ENCODE measurements at regions not wholly inside any gene's neighbourhood (a gene's known extent, or its start where the extent isn't known, plus 50 kb on each side); places are given as distances from the start of the nearest gene placed in this dataset.

- ATAC-seq: no peak
- H3K4me3 Mint-ChIP-seq: no peak overlapping the region
- no peak for TF ChIP-seq CTCF (IDR thresholded peaks at IDR 0.05)
- ChIA-PET CTCF (no interaction called here), POLR2A (no interaction called here)
- peaks cover 2% of the 10 kb centered on the region for H3K27me3 Mint-ChIP-seq
- intact Hi-C loops (cut with micrococcal nuclease): no loop called here
- no peaks in the 10 kb centered on the region for H3K36me3 Mint-ChIP-seq (ENCODE audit: low read depth)
- H3K27ac Mint-ChIP-seq: no peak overlapping the region
- H3K9me3 Mint-ChIP-seq: peaks cover 11% of the 10 kb centered on the region
- DNase-seq: no peak
- H3K4me1 Mint-ChIP-seq (ENCODE audit: low read depth): no peaks in the 10 kb centered on the region
These were observed 364.9 kb downstream of the ICE1 start for GRCh38 chr5:5787373-5787772.

- Mint-ChIP-seq H3K4me3 (no peak overlapping the region), H3K27ac (no peak overlapping the region), H3K36me3 (ENCODE audit: low read depth) (no peaks in the 10 kb centered on the region), H3K4me1 (ENCODE audit: low read depth) (no peaks in the 10 kb centered on the region), H3K27me3 (no peaks in the 10 kb centered on the region), H3K9me3 (peaks cover 11% of the 10 kb centered on the region)
- CTCF ChIA-PET: no interaction called here
- ATAC-seq (no peak), DNase-seq (no peak)
- POLR2A ChIA-PET: no interaction called here
- no peak for TF ChIP-seq CTCF (IDR thresholded peaks at IDR 0.05)
- intact Hi-C loops (cut with micrococcal nuclease): no loop called here
These were observed 361.6 kb downstream of the ICE1 start for GRCh38 chr5:5784101-5784500.

GRCh38 chr5:5783021-5783420, 360.5 kb downstream of the ICE1 start:
- intact Hi-C loops (cut with micrococcal nuclease): no loop called here
- Mint-ChIP-seq H3K4me3 (no peak overlapping the region), H3K27ac (no peak overlapping the region), H3K9me3 (peaks cover 11% of the 10 kb centered on the region), H3K36me3 (ENCODE audit: low read depth) (no peaks in the 10 kb centered on the region), H3K27me3 (no peaks in the 10 kb centered on the region), H3K4me1 (ENCODE audit: low read depth) (no peaks in the 10 kb centered on the region)
- TF ChIP-seq CTCF (IDR thresholded peaks at IDR 0.05): no peak
- ChIA-PET POLR2A (no interaction called here), CTCF (no interaction called here)
- DNase-seq (no peak), ATAC-seq (no peak)

- no peak for TF ChIP-seq CTCF (IDR thresholded peaks at IDR 0.05)
- Mint-ChIP-seq H3K27me3 (no peaks in the 10 kb centered on the region), H3K4me1 (ENCODE audit: low read depth) (no peaks in the 10 kb centered on the region), H3K36me3 (ENCODE audit: low read depth) (no peaks in the 10 kb centered on the region), H3K27ac (no peak overlapping the region), H3K4me3 (no peak overlapping the region), H3K9me3 (peaks cover 11% of the 10 kb centered on the region)
- intact Hi-C loops (cut with micrococcal nuclease): no loop called here
- CTCF ChIA-PET: no interaction called here
- ATAC-seq (no peak), DNase-seq (no peak)
- POLR2A ChIA-PET: interaction anchor here (0.6 kb wide), 1 partner anchor 97 kb away, joined by 3 read pairs; no protein-coding TSS in a partner anchor
These were observed 359.9 kb downstream of the ICE1 start for GRCh38 chr5:5782402-5782801.

GRCh38 chr5:5781335-5781734, 358.9 kb downstream of the ICE1 start:
- no peaks in the 10 kb centered on the region for H3K4me1 Mint-ChIP-seq (ENCODE audit: low read depth)
- H3K9me3 Mint-ChIP-seq: peaks cover 2% of the 10 kb centered on the region
- POLR2A ChIA-PET: interaction anchor here (0.5 kb wide), 1 partner anchor 32 kb away, joined by 3 read pairs; no protein-coding TSS in a partner anchor
- no peak for TF ChIP-seq CTCF (IDR thresholded peaks at IDR 0.05)
- H3K36me3 Mint-ChIP-seq (ENCODE audit: low read depth): no peaks in the 10 kb centered on the region
- ATAC-seq (no peak), DNase-seq (no peak)
- intact Hi-C loops (cut with micrococcal nuclease): no loop called here
- no peak overlapping the region for H3K4me3 Mint-ChIP-seq
- no peak overlapping the region for H3K27ac Mint-ChIP-seq
- H3K27me3 Mint-ChIP-seq: peaks cover 2% of the 10 kb centered on the region
- CTCF ChIA-PET: no interaction called here

All from activated CD8-positive, alpha-beta T cell treated with anti-CD3 and anti-CD28 coated beads for 36 hours (primary cell).